ENCODE measurements at regions not wholly inside any gene's neighbourhood (a gene's known extent, or its start where the extent isn't known, plus 50 kb on each side); places are given as distances from the start of the nearest gene placed in this dataset.

DNA sequence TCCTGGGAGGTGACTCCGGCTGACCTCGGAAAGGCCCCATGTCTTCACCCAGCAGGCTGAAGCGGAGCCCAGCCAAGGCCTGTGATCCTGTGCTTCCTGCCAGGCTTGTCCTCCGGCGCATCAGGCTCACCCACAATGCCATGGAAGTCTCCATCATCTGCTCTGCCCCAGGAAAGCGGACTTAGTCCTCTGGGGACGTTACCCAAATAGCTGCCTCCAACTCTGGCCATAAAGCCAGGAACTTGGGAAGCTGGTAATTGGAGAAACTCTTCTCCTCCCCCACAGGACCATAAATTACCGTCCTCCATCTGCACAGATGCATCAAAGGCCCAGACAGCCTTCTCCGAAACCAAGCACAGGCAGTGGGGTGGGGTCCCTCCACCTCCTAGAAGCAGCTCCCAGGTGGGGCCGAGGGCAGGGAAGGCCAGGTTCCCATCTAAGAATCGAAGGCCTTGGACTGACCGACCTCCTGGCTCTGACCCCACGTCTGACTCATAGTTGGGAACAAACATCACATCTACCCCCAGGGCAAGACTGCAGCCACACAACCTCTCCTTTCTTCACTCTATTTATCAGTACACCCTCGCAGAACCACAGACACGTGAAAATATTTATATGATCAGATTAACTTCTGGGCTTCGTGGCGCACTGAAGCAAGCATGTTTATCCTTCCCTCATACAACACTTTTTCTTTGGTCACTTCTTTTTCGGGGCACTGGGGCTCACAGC lies 56.4 kb downstream of the PITPNM2 start (continued):
- TF ChIP-seq, protein P1, sequence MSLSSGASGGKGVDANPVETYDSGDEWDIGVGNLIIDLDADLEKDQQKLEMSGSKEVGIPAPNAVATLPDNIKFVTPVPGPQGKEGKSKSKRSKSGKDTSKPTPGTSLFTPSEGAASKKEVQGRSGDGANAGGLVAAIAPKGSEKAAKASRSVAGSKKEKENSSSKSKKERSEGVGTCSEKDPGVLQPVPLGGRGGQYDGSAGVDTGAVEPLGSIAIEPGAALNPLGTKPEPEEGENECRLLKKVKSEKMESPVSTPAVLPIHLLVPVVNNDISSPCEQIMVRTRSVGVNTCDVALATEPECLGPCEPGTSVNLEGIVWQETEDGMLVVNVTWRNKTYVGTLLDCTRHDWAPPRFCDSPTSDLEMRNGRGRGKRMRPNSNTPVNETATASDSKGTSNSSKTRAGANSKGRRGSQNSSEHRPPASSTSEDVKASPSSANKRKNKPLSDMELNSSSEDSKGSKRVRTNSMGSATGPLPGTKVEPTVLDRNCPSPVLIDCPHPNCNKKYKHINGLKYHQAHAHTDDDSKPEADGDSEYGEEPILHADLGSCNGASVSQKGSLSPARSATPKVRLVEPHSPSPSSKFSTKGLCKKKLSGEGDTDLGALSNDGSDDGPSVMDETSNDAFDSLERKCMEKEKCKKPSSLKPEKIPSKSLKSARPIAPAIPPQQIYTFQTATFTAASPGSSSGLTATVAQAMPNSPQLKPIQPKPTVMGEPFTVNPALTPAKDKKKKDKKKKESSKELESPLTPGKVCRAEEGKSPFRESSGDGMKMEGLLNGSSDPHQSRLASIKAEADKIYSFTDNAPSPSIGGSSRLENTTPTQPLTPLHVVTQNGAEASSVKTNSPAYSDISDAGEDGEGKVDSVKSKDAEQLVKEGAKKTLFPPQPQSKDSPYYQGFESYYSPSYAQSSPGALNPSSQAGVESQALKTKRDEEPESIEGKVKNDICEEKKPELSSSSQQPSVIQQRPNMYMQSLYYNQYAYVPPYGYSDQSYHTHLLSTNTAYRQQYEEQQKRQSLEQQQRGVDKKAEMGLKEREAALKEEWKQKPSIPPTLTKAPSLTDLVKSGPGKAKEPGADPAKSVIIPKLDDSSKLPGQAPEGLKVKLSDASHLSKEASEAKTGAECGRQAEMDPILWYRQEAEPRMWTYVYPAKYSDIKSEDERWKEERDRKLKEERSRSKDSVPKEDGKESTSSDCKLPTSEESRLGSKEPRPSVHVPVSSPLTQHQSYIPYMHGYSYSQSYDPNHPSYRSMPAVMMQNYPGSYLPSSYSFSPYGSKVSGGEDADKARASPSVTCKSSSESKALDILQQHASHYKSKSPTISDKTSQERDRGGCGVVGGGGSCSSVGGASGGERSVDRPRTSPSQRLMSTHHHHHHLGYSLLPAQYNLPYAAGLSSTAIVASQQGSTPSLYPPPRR (CRISPR knock-in tag; IDR thresholded peaks at IDR 0.05; ENCODE audit: borderline replicate concordance) = no peak
- TF ChIP-seq SIX1 (CRISPR knock-in tag; IDR thresholded peaks at IDR 0.05; ENCODE audit: borderline replicate concordance) = no peak
- TF ChIP-seq, protein P2, sequence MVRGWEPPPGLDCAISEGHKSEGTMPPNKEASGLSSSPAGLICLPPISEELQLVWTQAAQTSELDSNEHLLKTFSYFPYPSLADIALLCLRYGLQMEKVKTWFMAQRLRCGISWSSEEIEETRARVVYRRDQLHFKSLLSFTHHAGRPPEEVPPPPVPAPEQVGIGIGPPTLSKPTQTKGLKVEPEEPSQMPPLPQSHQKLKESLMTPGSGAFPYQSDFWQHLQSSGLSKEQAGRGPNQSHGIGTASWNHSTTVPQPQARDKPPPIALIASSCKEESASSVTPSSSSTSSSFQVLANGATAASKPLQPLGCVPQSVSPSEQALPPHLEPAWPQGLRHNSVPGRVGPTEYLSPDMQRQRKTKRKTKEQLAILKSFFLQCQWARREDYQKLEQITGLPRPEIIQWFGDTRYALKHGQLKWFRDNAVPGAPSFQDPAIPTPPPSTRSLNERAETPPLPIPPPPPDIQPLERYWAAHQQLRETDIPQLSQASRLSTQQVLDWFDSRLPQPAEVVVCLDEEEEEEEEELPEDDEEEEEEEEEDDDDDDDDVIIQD (CRISPR knock-in tag; IDR thresholded peaks at IDR 0.05; ENCODE audit: low read depth) = peak; percentile 45; the same call in 1 of the 2 replicates
- no peak for TF ChIP-seq HMG20B (CRISPR knock-in tag; conservative IDR thresholded peaks at IDR 0.05)
- TF ChIP-seq JUNB (CRISPR knock-in tag; IDR thresholded peaks at IDR 0.05; ENCODE audit: borderline replicate concordance) = peak; percentile 93
- no peak for TF ChIP-seq ESRRA (CRISPR knock-in tag; IDR thresholded peaks at IDR 0.05; ENCODE audit: low read depth)
- no peak for TF ChIP-seq LCORL (IDR thresholded peaks at IDR 0.05)
- 0 out of 2 replicates have a peak, but pooled peaks have one; percentile 16 for TF ChIP-seq LCORL (CRISPR knock-in tag; IDR thresholded peaks at IDR 0.05)
- TF ChIP-seq YY1 (IDR thresholded peaks at IDR 0.05; ENCODE audit: insufficient read depth, insufficient replicate concordance, low read depth, low read length) = no peak
- TF ChIP-seq ARID2 (CRISPR knock-in tag; IDR thresholded peaks at IDR 0.05; ENCODE audit: borderline replicate concordance) = no peak
- TF ChIP-seq ZSCAN5A (CRISPR knock-in tag; IDR thresholded peaks at IDR 0.05; ENCODE audit: borderline replicate concordance) = no peak
- TF ChIP-seq SAFB2 (CRISPR knock-in tag; IDR thresholded peaks at IDR 0.05; ENCODE audit: borderline replicate concordance, low read depth) = no peak
- TF ChIP-seq MEF2D (CRISPR knock-in tag; IDR thresholded peaks at IDR 0.05) = peak; percentile 64; the same call in 1 of the 2 replicates
- TF ChIP-seq ZNF552 (CRISPR knock-in tag; IDR thresholded peaks at IDR 0.05; ENCODE audit: borderline replicate concordance) = no peak
- no peak for TF ChIP-seq SP1 (IDR thresholded peaks at IDR 0.05)
- no peak for TF ChIP-seq SP1 (CRISPR knock-in tag; IDR thresholded peaks at IDR 0.05)
- TF ChIP-seq RFX5 (IDR thresholded peaks at IDR 0.05; ENCODE audit: low read depth, low read length) = no peak

Data from HepG2 (cell line).